ENCODE measurements at regions not wholly inside any gene's neighbourhood (a gene's known extent, or its start where the extent isn't known, plus 50 kb on each side); places are given as distances from the start of the nearest gene placed in this dataset.
"Not testable (repeated sequence)": the region's sequence is repeated elsewhere in the genome, so short reads cannot be mapped to it uniquely, and the experiment has no call there.

DNA sequence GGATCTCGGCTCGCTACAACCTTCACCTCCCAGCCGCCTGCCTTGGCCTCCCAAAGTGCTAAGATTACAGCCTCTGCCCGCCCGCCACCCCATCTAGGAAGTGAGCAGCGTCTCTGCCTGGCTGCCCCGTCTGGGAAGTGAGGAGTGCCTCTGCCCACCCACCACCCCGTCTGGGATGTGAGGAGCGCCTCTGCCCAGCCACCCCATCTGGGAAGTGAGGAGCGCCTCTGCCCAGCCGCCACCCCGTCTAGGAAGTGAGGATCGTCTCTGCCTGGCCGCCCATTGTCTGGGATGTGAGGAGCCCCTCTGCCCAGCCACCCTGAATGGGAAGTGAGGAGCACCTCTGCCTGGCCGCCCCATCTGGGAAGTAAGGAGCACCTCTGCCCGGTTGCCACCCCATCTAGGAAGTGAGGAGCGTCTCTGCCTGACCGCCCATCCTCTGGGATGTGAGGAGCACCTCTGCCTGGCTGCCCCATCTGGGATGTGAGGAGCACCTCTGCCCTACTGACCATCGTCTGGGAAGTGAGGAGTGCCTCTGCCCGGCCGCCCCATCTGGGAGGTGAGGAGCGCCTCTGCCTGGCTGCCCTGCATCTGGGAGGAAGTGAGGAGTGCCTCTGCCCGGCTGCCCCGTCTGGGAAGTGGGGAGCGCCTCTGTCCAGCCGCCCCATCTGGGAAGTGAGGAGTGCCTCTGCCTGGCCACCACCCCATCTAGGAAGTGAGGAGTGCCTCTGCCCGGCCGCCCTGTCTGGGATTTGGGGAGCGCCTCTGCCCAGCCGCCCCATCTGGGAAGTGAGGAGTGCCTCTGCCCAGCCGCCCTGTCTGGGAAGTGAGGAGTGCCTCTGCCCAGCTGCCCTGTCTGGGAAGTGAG lies 90.4 kb upstream of the ZNF519 start:
- H4K20me1 ChIP-seq (ENCODE audit: insufficient read depth, low read length); H3K27ac ChIP-seq (ENCODE audit: low read depth, low read length, poor library complexity, severe bottlenecking); H3K36me3 ChIP-seq (ENCODE audit: insufficient read depth, low read length); H3K9me2 ChIP-seq (ENCODE audit: insufficient read depth, low read length); H3K4me2 ChIP-seq (ENCODE audit: low read length); CTCF ChIA-PET (ENCODE audit: unreplicated experiment); BruUV-seq (replicated peaks); DNase-seq (ENCODE audit: low spot score); H3K9me3 ChIP-seq (ENCODE audit: low read length); H2AFZ ChIP-seq (ENCODE audit: low read length); H3K4me1 ChIP-seq (ENCODE audit: insufficient read depth, low read length, poor library complexity, severe bottlenecking); intact Hi-C loops (cut with micrococcal nuclease; ENCODE audit: unreplicated experiment); H3K79me2 ChIP-seq (ENCODE audit: insufficient read depth, low read depth, low read length); H3K4me3 ChIP-seq (ENCODE audit: low read depth, low read length, poor library complexity, severe bottlenecking); POLR2A ChIA-PET: not testable (repeated sequence)

DNA sequence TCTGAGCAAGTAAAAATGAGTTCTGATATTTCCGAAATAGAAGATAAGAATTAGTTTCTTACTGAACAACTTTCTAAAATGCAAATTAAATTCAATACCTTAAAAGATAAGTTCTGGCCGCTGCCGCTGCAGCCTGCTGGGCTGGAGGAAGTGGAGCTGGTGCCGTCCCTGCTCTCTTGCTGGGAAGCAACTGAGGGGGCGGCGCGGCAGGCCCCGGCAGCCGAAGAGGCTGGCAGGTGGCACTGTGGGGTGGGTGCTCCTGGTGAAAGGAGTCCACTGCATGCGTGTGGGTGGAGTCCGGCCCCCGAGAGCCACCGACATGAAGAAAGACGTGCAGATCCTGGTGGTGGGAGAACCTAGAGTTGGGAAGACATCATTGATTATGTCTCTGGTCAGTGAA lies 89.5 kb upstream of the ZNF519 start:
- CTCF ChIA-PET (ENCODE audit: unreplicated experiment), result no interaction called here
- BruUV-seq (replicated peaks), result TSS peak; percentile 57

GRCh38 chr18:14215952-14216351 lies 83.7 kb upstream of the ZNF519 start:
- H3K27ac ChIP-seq (ENCODE audit: low read depth, low read length, poor library complexity, severe bottlenecking); CTCF ChIA-PET (ENCODE audit: unreplicated experiment); H3K4me2 ChIP-seq (ENCODE audit: low read length); H3K4me3 ChIP-seq (ENCODE audit: low read depth, low read length, poor library complexity, severe bottlenecking); H3K36me3 ChIP-seq (ENCODE audit: insufficient read depth, low read length); H3K4me1 ChIP-seq (ENCODE audit: insufficient read depth, low read length, poor library complexity, severe bottlenecking); BruUV-seq (replicated peaks); DNase-seq (ENCODE audit: low spot score); H4K20me1 ChIP-seq (ENCODE audit: insufficient read depth, low read length); H3K9me2 ChIP-seq (ENCODE audit: insufficient read depth, low read length); H3K9me3 ChIP-seq (ENCODE audit: low read length); H2AFZ ChIP-seq (ENCODE audit: low read length); POLR2A ChIA-PET; H3K79me2 ChIP-seq (ENCODE audit: insufficient read depth, low read depth, low read length); intact Hi-C loops (cut with micrococcal nuclease; ENCODE audit: unreplicated experiment): not testable (repeated sequence)

More for the DNA sequence above, 89.5 kb upstream of the ZNF519 start:
- H3K79me2 ChIP-seq (ENCODE audit: insufficient read depth, low read depth, low read length), result no peaks in the 10 kb centered on the region
- POLR2A ChIA-PET, result no interaction called here
- H3K27ac ChIP-seq (ENCODE audit: low read depth, low read length, poor library complexity, severe bottlenecking), result no peak overlapping the region
- H3K9me2 ChIP-seq (ENCODE audit: insufficient read depth, low read length), result no peaks in the 10 kb centered on the region
- intact Hi-C loops (cut with micrococcal nuclease; ENCODE audit: unreplicated experiment), result no loop called here
- H4K20me1 ChIP-seq (ENCODE audit: insufficient read depth, low read length), result no peaks in the 10 kb centered on the region
- DNase-seq (ENCODE audit: low spot score), result no peak
- H3K4me1 ChIP-seq (ENCODE audit: insufficient read depth, low read length, poor library complexity, severe bottlenecking), result no peaks in the 10 kb centered on the region
- no peak overlapping the region for H3K4me3 ChIP-seq (ENCODE audit: low read depth, low read length, poor library complexity, severe bottlenecking)
- TF ChIP-seq CTCF (conservative IDR thresholded peaks at IDR 0.05; ENCODE audit: low read length) (no peak), EZH2phosphoT487 (IDR thresholded peaks at IDR 0.05; ENCODE audit: borderline replicate concordance, low read depth, low read length) (no peak)
- no peak overlapping the region for H2AFZ ChIP-seq (ENCODE audit: low read length)
- H3K36me3 ChIP-seq (ENCODE audit: insufficient read depth, low read length), result no peaks in the 10 kb centered on the region
- no peaks in the 10 kb centered on the region for H3K9me3 ChIP-seq (ENCODE audit: low read length)
- H3K4me2 ChIP-seq (ENCODE audit: low read length), result no peak overlapping the region

DNA sequence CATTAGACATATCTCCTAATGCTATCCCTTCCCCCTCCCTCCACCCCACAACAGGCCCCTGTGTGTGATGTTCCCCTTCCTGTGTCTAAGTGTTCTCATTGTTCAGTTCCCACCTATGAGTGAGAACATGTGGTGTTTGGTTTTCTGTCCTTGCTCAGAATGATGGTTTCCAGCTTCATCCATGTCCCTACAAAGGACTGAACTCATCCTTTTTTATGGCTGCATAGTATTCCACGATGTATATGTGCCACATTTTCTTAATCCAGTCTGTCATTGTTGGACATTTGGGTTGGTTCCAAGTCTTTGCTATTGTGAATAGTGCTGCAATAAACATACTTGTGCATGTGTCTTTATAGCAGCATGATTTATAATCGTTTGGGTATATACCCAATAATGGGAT lies 71.2 kb upstream of the ZNF519 start:
- POLR2A ChIA-PET; H3K79me2 ChIP-seq (ENCODE audit: insufficient read depth, low read depth, low read length); H3K27ac ChIP-seq (ENCODE audit: low read depth, low read length, poor library complexity, severe bottlenecking); H4K20me1 ChIP-seq (ENCODE audit: insufficient read depth, low read length); H3K4me3 ChIP-seq (ENCODE audit: low read depth, low read length, poor library complexity, severe bottlenecking); H2AFZ ChIP-seq (ENCODE audit: low read length); H3K9me3 ChIP-seq (ENCODE audit: low read length); CTCF ChIA-PET (ENCODE audit: unreplicated experiment); intact Hi-C loops (cut with micrococcal nuclease; ENCODE audit: unreplicated experiment); H3K4me1 ChIP-seq (ENCODE audit: insufficient read depth, low read length, poor library complexity, severe bottlenecking); H3K4me2 ChIP-seq (ENCODE audit: low read length); DNase-seq (ENCODE audit: low spot score); H3K9me2 ChIP-seq (ENCODE audit: insufficient read depth, low read length); H3K36me3 ChIP-seq (ENCODE audit: insufficient read depth, low read length); BruUV-seq (replicated peaks): not testable (repeated sequence)

GRCh38 chr18:14190776-14191442 lies 58.7 kb upstream of the ZNF519 start:
- H4K20me1 ChIP-seq (ENCODE audit: insufficient read depth, low read length); H3K4me3 ChIP-seq (ENCODE audit: low read depth, low read length, poor library complexity, severe bottlenecking); H3K36me3 ChIP-seq (ENCODE audit: insufficient read depth, low read length); H3K4me2 ChIP-seq (ENCODE audit: low read length); CTCF ChIA-PET (ENCODE audit: unreplicated experiment); H3K4me1 ChIP-seq (ENCODE audit: insufficient read depth, low read length, poor library complexity, severe bottlenecking); H3K27ac ChIP-seq (ENCODE audit: low read depth, low read length, poor library complexity, severe bottlenecking); DNase-seq (ENCODE audit: low spot score); BruUV-seq (replicated peaks); H2AFZ ChIP-seq (ENCODE audit: low read length); H3K9me2 ChIP-seq (ENCODE audit: insufficient read depth, low read length); H3K79me2 ChIP-seq (ENCODE audit: insufficient read depth, low read depth, low read length); H3K9me3 ChIP-seq (ENCODE audit: low read length): not testable (repeated sequence)
- POLR2A ChIA-PET, result interaction anchor here (1.1 kb wide), 1 partner anchor 11 kb away, joined by 3 read pairs; no protein-coding TSS in a partner anchor
- intact Hi-C loops (cut with micrococcal nuclease; ENCODE audit: unreplicated experiment), result loop anchor here (10.0 kb wide), 1 partner anchor 194 kb away; no protein-coding TSS in a partner anchor
